ENCODE measurements at regions not wholly inside any gene's neighbourhood (a gene's known extent, or its start where the extent isn't known, plus 50 kb on each side); places are given as distances from the start of the nearest gene placed in this dataset.

DNA sequence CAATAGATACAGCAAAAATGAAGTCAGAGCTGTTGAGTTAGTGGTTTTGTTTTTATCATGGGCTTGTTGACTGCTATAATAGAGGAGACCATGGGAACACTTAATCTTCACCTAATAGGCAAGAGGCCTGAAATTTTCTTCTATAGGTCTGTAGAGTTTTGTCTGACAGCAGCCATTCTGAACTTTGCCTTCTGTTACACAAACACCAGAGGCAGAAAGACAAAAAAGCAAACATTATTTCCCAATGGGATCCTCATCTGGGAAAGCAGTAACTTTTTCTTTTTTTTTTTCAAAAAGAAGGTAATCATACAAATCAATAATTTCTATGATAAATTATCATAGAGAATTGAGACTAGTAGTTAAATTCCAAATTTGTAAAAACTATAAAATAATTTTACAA is 494.1 kb downstream of the TOX3 start (continued):
- TF ChIP-seq E2F1 (CRISPR knock-in tag; IDR thresholded peaks at IDR 0.05) = no peak
- TF ChIP-seq ZFAT (CRISPR knock-in tag; conservative IDR thresholded peaks at IDR 0.05) = no peak
- TF ChIP-seq SNAPC4 (CRISPR knock-in tag; IDR thresholded peaks at IDR 0.05) = no peak
- TF ChIP-seq MED13 (CRISPR knock-in tag; IDR thresholded peaks at IDR 0.05) = no peak
- no peak for TF ChIP-seq MTA1 (CRISPR knock-in tag; IDR thresholded peaks at IDR 0.05; ENCODE audit: borderline replicate concordance)
- TF ChIP-seq CENPT (CRISPR knock-in tag; IDR thresholded peaks at IDR 0.05; ENCODE audit: low read depth) = no peak
- no peak for TF ChIP-seq ZFYVE20 (CRISPR knock-in tag; IDR thresholded peaks at IDR 0.05; ENCODE audit: borderline replicate concordance, low read depth)
- no peak for TF ChIP-seq ZBTB26 (CRISPR knock-in tag; IDR thresholded peaks at IDR 0.05; ENCODE audit: borderline replicate concordance)
- TF ChIP-seq MYC (CRISPR knock-in tag; IDR thresholded peaks at IDR 0.05; ENCODE audit: borderline replicate concordance) = no peak
- no peak for TF ChIP-seq TGIF2 (CRISPR knock-in tag; IDR thresholded peaks at IDR 0.05)
- TF ChIP-seq, protein P1, sequence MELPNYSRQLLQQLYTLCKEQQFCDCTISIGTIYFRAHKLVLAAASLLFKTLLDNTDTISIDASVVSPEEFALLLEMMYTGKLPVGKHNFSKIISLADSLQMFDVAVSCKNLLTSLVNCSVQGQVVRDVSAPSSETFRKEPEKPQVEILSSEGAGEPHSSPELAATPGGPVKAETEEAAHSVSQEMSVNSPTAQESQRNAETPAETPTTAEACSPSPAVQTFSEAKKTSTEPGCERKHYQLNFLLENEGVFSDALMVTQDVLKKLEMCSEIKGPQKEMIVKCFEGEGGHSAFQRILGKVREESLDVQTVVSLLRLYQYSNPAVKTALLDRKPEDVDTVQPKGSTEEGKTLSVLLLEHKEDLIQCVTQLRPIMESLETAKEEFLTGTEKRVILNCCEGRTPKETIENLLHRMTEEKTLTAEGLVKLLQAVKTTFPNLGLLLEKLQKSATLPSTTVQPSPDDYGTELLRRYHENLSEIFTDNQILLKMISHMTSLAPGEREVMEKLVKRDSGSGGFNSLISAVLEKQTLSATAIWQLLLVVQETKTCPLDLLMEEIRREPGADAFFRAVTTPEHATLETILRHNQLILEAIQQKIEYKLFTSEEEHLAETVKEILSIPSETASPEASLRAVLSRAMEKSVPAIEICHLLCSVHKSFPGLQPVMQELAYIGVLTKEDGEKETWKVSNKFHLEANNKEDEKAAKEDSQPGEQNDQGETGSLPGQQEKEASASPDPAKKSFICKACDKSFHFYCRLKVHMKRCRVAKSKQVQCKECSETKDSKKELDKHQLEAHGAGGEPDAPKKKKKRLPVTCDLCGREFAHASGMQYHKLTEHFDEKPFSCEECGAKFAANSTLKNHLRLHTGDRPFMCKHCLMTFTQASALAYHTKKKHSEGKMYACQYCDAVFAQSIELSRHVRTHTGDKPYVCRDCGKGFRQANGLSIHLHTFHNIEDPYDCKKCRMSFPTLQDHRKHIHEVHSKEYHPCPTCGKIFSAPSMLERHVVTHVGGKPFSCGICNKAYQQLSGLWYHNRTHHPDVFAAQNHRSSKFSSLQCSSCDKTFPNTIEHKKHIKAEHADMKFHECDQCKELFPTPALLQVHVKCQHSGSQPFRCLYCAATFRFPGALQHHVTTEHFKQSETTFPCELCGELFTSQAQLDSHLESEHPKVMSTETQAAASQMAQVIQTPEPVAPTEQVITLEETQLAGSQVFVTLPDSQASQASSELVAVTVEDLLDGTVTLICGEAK (IDR thresholded peaks at IDR 0.05) = no peak
- TF ChIP-seq, protein P1 (CRISPR knock-in tag; IDR thresholded peaks at IDR 0.05) = no peak
